Lung (tissue), 11 donors: ENCODE measurements at regions not wholly inside any gene's neighbourhood (a gene's known extent, or its start where the extent isn't known, plus 50 kb on each side); places are given as distances from the start of the nearest gene placed in this dataset.
"Not testable (repeated sequence)": the region's sequence is repeated elsewhere in the genome, so short reads cannot be mapped to it uniquely, and the experiment has no call there.

Experiments
- ATAC-seq: fragments of 200-7000 bp; cut with Tn5 transposase; one replicate; pipeline ENCODE4 v1.9.1; 2020; ENCODE audit warnings: moderate number of reproducible peaks; ENCODE audit not compliant: insufficient read depth, low FRiP score
- DNase-seq, 3 donors: peaks; one replicate each; pipeline ENCODE4 v3.0.0-alpha.2; 2013 to 2017
- H3K27ac ChIP-seq, 2 donors: one replicate each; pipeline ENCODE4 v1.5.1; 2013; ENCODE audit warnings: mild to moderate bottlenecking in 2 of 2, moderate library complexity in 2 of 2, control low read depth in 1 of 2, inconsistent platforms in 1 of 2, low read depth in 1 of 2, low read length in 1 of 2
- H3K27me3 ChIP-seq, 3 donors: one replicate each; pipeline ENCODE4 v1.5.1; 2013; ENCODE audit warnings: low read length in 2 of 3; ENCODE audit not compliant: control insufficient read depth in 3 of 3, insufficient read depth in 3 of 3
- H3K36me3 ChIP-seq, 4 donors: one replicate each; pipeline ENCODE4 v1.5.1; 2013; ENCODE audit warnings: low read length in 4 of 4, mild to moderate bottlenecking in 1 of 4, moderate library complexity in 1 of 4; ENCODE audit not compliant: control insufficient read depth in 4 of 4, insufficient read depth in 4 of 4
- H3K4me1 ChIP-seq, 5 donors: one replicate each; pipeline ENCODE4 v1.5.1; 2013; ENCODE audit warnings: low read length in 5 of 5, mild to moderate bottlenecking in 2 of 5, moderate library complexity in 1 of 5; ENCODE audit not compliant: control insufficient read depth in 5 of 5, insufficient read depth in 5 of 5
- H3K4me3 ChIP-seq: one replicate; pipeline ENCODE4 v1.5.1; 2013; ENCODE audit warnings: mild to moderate bottlenecking, control low read depth, moderate library complexity
- H3K9ac ChIP-seq, 2 donors: one replicate each; pipeline ENCODE4 v1.5.1; 2013; ENCODE audit warnings: low read length in 2 of 2, control low read depth in 1 of 2; ENCODE audit not compliant: insufficient read depth in 1 of 2
- H3K9me3 ChIP-seq, 4 donors: one replicate each; pipeline ENCODE4 v1.5.1; 2013; ENCODE audit warnings: low read length in 3 of 4, mild to moderate bottlenecking in 1 of 4, moderate library complexity in 1 of 4; ENCODE audit not compliant: control insufficient read depth in 4 of 4, insufficient read depth in 3 of 4
- CTCF ChIP-seq: IDR thresholded peaks from 2 replicates; pipeline ENCODE4 v1.5.1; 2012; ENCODE audit warnings: mild to moderate bottlenecking; ENCODE audit errors: control extremely low read depth, extremely low read depth
- WGBS, 2 donors: extraction: QIAGEN DNeasy Blood & Tissue Kit; methylation state at CpG; one replicate each; pipeline ENCODE4 v1.1.7; 2013; 5-methylcytosine and 5-hydroxymethylcytosine counted together
- donor health status: control.
- donor health status: control.
- donor health status: Bipolar disorder and iron deficiency.
- donor health status: healthy.
- donor health status: DM: yes; HTN: yes; CAD: no.

GRCh38 chr5:72677447-72677846 is 139.0 kb upstream of the TNPO1 start:
- no peaks in the 10 kb centered on the region for H3K36me3 ChIP-seq
- no peak for ATAC-seq

DNA sequence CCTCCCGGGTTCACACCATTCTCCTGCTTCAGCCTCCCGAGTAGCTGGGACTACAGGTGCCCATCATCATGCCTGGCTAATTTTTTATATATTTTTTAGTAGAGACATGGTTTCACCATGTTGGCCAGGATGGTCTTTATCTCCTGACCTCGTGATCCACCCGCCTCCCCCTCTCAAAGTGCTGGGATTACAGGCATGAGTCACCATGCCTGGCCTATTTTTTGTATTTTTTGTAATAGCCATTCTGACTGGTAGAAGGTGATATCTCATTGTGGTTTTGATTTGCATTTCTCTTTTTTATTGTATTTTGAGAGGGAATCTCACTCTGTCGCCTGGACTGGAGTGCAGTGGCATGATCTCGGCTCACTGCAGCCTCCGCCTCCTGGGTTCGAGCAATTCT is 139.6 kb upstream of the TNPO1 start:
- not testable (repeated sequence) for H3K36me3 ChIP-seq, ATAC-seq, H3K27me3 ChIP-seq, H3K27ac ChIP-seq, H3K4me1 ChIP-seq, H3K9me3 ChIP-seq, DNase-seq, H3K4me3 ChIP-seq, H3K9ac ChIP-seq
- WGBS, 2 donors: 94 to 96% methylated on average over 8 of the region's 8 CpGs

More at GRCh38 chr5:72677447-72677846, 139.0 kb upstream of the TNPO1 start:
- no peak for DNase-seq
- no peaks in the 10 kb centered on the region for H3K4me1 ChIP-seq
- no peak overlapping the region for H3K4me3 ChIP-seq
- 77 to 91% methylated on average over 1 of the region's 1 CpG for WGBS, 2 donors
- H3K9me3 ChIP-seq: peaks cover 0 to 3% (median 1%) of the 10 kb centered on the region in 4 donors
- TF ChIP-seq CTCF: no peak
- H3K27me3 ChIP-seq: no peaks in the 10 kb centered on the region
- no peak overlapping the region for H3K27ac ChIP-seq
- H3K9ac ChIP-seq: no peak overlapping the region

GRCh38 chr5:72673623-72674022 is 142.8 kb upstream of the TNPO1 start:
- no peak for TF ChIP-seq CTCF
- Histone ChIP-seq H3K36me3 (no peaks in the 10 kb centered on the region), H3K4me1 (no peaks in the 10 kb centered on the region), H3K9ac (no peak overlapping the region), H3K9me3 (no peaks in the 10 kb centered on the region), H3K27ac (no peak overlapping the region), H3K27me3 (no peaks in the 10 kb centered on the region), H3K4me3 (no peak overlapping the region)
- ATAC-seq (no peak), DNase-seq (no peak)

- no peak for TF ChIP-seq CTCF
- H3K4me1 ChIP-seq: no peaks in the 10 kb centered on the region
- no peak overlapping the region for H3K4me3 ChIP-seq
- no peak for DNase-seq
- no peaks in the 10 kb centered on the region for H3K36me3 ChIP-seq
- peaks cover 0 to 2% (median 0%) of the 10 kb centered on the region in 4 donors for H3K9me3 ChIP-seq
- no peak for ATAC-seq
- H3K27ac ChIP-seq: no peak overlapping the region
- H3K27me3 ChIP-seq: no peaks in the 10 kb centered on the region
- H3K9ac ChIP-seq: no peak overlapping the region
Measured at GRCh38 chr5:72673180-72673579, 143.3 kb upstream of the TNPO1 start.
